A673 (cell line): ENCODE measurements at regions not wholly inside any gene's neighbourhood (a gene's known extent, or its start where the extent isn't known, plus 50 kb on each side); places are given as distances from the start of the nearest gene placed in this dataset.

Experiments used
- CTCF ChIP-seq: fragments of 300-800, 200-600 bp; sonication (generic); conservative IDR thresholded peaks from 2 replicates; pipeline ENCODE4 v1.5.1; 2017; ENCODE audit warnings: low read depth, mild to moderate bottlenecking, antibody characterized with exemption, low read length, moderate library complexity, mixed read lengths
- EZH2 ChIP-seq: fragments of 200-600 bp; sonication (generic); IDR thresholded peaks from 2 replicates; pipeline ENCODE4 v1.6.1; 2017; ENCODE audit warnings: borderline replicate concordance, low read depth, mild to moderate bottlenecking, mixed read lengths, antibody characterized with exemption, low read length; ENCODE audit not compliant: poor library complexity, severe bottlenecking

- TF ChIP-seq CTCF (no peak), EZH2 (no peak)
Measured at GRCh38 chr12:126791122-126791521, 1475.8 kb upstream of the TMEM132C start.
